ENCODE measurements at regions not wholly inside any gene's neighbourhood (a gene's known extent, or its start where the extent isn't known, plus 50 kb on each side); places are given as distances from the start of the nearest gene placed in this dataset.

GRCh38 chr2:15801439-15801838, 138.9 kb upstream of the MYCN start:
- Histone ChIP-seq H3K27ac (no peak overlapping the region), H3K4me3 (no peak overlapping the region), H3K27me3 (no peaks in the 10 kb centered on the region), H3K36me3 (no peaks in the 10 kb centered on the region), H3K4me1 (peaks cover 5% of the 10 kb centered on the region), H3K9me3 (no peaks in the 10 kb centered on the region)
- intact Hi-C loops (cut with DNase I), result no loop called here
- DNase-seq (no peak), ATAC-seq (no peak)
- TF ChIP-seq CTCF (IDR thresholded peaks at IDR 0.05), result no peak

- ATAC-seq, result no peak
- intact Hi-C loops (cut with DNase I), result no loop called here
- no peak overlapping the region for H3K4me3 ChIP-seq
- H3K36me3 ChIP-seq, result no peaks in the 10 kb centered on the region
- no peaks in the 10 kb centered on the region for H3K27me3 ChIP-seq
- no peak overlapping the region for H3K27ac ChIP-seq
- peaks cover 5% of the 10 kb centered on the region for H3K4me1 ChIP-seq
- DNase-seq, result no peak
- TF ChIP-seq CTCF (IDR thresholded peaks at IDR 0.05), result no peak
- H3K9me3 ChIP-seq, result no peaks in the 10 kb centered on the region
These were observed 138.4 kb upstream of the MYCN start for GRCh38 chr2:15801904-15802303.

- ATAC-seq, result no peak
- H3K27ac ChIP-seq, result no peak overlapping the region
- peaks cover 5% of the 10 kb centered on the region for H3K4me1 ChIP-seq
- no peak for TF ChIP-seq CTCF (IDR thresholded peaks at IDR 0.05)
- H3K36me3 ChIP-seq, result no peaks in the 10 kb centered on the region
- no peaks in the 10 kb centered on the region for H3K9me3 ChIP-seq
- intact Hi-C loops (cut with DNase I), result no loop called here
- no peak overlapping the region for H3K4me3 ChIP-seq
- DNase-seq, result no peak
- no peaks in the 10 kb centered on the region for H3K27me3 ChIP-seq
These were observed 137.4 kb upstream of the MYCN start for GRCh38 chr2:15802657-15803542.

- no peaks in the 10 kb centered on the region for H3K36me3 ChIP-seq
- no peak for DNase-seq
- H3K9me3 ChIP-seq, result no peaks in the 10 kb centered on the region
- no peak overlapping the region for H3K4me3 ChIP-seq
- H3K27me3 ChIP-seq, result no peaks in the 10 kb centered on the region
- peaks cover 5% of the 10 kb centered on the region for H3K4me1 ChIP-seq
- ATAC-seq, result no peak
- no peak for TF ChIP-seq CTCF (IDR thresholded peaks at IDR 0.05)
- intact Hi-C loops (cut with DNase I), result no loop called here
- H3K27ac ChIP-seq, result no peak overlapping the region
These were observed 136.7 kb upstream of the MYCN start for GRCh38 chr2:15803543-15804245.

GRCh38 chr2:15804246-15804619, 136.1 kb upstream of the MYCN start:
- H3K27ac ChIP-seq, result no peak overlapping the region
- no peak for ATAC-seq
- intact Hi-C loops (cut with DNase I), result no loop called here

More at GRCh38 chr2:15804246-15804619, 136.1 kb upstream of the MYCN start:
- Histone ChIP-seq H3K9me3 (no peaks in the 10 kb centered on the region), H3K36me3 (no peaks in the 10 kb centered on the region), H3K27me3 (no peaks in the 10 kb centered on the region), H3K4me3 (no peak overlapping the region), H3K4me1 (peaks cover under 1% of the 10 kb centered on the region)
- no peak for TF ChIP-seq CTCF (IDR thresholded peaks at IDR 0.05)
- no peak for DNase-seq

Data from upper lobe of right lung (tissue), 1 donor.